ENCODE measurements at regions not wholly inside any gene's neighbourhood (a gene's known extent, or its start where the extent isn't known, plus 50 kb on each side); places are given as distances from the start of the nearest gene placed in this dataset.

DNA sequence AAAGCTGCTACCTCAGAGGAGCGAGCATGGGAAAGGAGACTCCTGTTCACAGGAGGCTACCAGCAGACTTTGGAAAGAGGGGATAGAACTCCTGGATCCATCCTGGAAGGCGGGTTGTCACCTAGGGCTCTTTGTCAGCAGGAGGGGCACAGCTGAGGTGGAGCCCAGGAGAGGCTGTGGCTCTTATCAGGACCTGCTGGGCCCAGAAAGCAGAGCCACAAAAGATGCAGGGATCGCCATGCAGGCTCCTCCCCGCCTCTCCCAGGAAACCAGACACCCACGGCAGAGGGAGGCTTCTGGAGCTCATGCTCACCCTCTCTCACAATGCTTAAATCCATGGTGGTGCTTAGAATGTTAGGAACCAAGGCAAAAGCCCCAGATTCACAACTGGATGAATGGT, 994.2 kb downstream of the UQCRFS1 start:
- DNase-seq (ENCODE audit: low spot score): no peak

DNA sequence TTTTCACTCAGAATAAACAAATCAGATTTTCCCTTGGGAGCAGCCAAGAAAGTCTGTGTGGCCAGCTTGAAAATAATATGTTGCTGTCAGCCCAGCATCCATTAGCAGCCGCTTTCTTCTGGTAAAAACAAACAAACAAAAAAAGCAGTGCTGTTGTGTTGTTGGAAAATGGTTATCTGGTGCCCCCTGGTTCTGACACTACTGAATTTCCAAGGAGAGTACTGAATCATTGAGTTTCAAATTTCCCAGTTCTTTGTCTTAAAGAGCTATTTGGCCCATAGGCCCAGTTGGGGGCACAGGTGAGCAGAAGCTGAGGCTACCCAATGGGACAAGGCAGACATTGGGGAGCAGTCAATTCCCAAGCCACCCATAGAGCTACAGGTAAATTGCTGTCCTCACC, 995.9 kb downstream of the UQCRFS1 start:
- no peak for DNase-seq (ENCODE audit: low spot score)

DNA sequence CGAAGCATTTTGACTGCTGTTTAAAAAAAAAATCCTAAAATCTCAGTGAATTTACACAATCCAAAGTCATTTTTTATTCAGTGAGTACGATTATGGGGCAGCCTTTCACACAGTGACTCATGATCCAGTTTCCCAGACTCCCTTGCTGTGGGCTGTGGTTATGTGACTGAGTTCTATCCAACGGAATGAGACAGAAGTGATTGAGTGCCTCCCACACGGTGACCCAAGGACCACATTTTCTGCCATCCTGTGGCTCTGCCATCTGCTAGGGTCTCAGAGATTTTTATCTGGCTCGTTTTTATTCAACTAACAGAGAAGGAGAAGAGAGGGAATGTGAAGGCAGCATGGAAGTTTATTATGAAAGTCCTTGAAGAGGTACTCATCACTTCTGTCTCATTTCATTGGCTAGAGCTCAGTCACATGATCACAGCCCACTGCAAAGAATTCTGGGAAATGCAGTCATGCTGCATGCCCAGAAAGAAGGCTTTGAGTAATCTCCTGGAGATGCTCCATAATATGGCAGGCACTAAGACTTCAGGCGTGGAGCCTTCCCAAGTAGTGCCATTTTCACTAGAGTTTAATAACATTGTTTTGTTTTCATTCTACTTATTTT, 999.4 kb downstream of the UQCRFS1 start:
- DNase-seq (ENCODE audit: low spot score): no peak

DNA sequence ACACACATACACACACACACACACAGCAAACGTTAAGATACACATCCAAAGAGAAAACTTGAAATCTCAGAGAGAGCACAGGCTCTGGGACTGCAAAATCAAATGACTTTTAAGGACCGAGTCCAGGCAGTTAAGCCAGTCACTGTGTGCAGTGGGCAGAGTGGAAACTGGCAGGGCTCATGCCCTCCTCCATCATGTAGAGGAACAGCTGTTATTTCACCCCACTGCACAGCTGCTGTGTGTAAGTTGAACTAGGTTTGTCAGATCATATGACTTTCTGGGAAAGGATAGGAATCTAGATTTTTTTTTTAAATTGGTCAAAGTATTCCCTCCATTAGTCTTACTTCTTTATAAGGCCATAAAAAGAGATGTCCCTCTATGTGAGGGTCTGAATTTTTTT, 1002.1 kb downstream of the UQCRFS1 start:
- DNase-seq (ENCODE audit: low spot score): no peak

DNA sequence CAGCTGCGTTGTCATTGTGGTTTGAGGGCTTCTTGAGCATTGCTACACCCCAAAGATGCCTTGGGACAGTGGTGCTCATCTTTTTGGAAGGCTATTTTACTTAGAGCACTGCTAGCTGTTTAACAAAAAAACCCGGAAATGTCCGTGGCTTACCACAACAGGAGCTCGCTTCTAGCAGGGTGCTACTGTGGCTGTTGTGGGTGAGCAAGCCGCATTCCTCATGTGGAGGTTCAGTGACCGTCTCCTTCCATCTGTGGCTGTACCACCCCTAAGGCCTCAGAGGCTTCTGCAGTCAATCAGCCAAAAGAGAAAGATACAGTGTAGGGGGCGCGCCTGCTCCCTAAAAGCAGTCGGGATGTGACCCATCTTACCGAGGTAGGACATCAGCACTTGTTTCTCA, 1004.2 kb downstream of the UQCRFS1 start:
- DNase-seq (ENCODE audit: low spot score): no peak

DNA sequence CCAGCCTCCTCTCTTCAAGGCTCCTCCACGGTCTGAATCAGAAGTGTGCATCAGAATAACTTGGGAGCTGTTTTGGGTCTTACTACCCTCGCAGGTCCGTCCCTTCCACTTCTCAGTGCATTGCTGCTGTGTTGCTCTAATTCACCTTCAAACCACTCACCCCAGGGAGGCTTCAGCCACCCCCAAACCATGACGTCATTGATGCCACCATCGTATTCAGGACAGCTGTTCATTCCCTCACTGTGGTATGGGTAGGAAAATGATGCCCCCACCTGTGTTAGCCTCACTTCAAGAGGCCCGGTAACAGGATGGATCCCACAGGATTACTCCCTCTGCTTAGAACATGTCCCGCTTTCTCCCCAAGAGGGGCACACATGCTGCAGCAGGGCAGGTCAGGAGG, 1005.7 kb downstream of the UQCRFS1 start:
- no peak for DNase-seq (ENCODE audit: low spot score)

DNA sequence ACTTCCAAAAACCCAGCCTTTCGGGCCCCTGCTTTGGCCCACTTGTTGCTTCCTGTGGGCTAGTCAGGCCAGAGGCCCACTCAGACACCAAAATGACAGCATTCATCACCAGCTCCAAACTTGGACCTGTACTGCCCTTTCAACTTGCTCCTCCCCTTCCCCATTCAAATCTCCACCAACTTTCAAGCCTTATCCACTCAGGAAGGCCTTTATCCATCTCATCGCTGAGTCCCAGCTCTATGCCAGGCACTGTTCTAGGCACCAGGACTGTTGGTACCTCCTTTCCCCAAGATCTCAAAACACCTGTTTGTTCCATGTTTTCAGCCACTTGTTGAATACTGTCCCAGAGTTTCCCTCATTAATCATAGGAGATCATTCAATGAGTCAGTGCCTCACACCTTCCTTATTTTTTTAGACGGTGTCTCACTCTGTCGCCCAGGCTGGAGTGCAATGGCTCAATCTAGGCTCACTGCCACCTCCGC, 1011.4 kb downstream of the UQCRFS1 start:
- DNase-seq (ENCODE audit: low spot score): no peak

DNA sequence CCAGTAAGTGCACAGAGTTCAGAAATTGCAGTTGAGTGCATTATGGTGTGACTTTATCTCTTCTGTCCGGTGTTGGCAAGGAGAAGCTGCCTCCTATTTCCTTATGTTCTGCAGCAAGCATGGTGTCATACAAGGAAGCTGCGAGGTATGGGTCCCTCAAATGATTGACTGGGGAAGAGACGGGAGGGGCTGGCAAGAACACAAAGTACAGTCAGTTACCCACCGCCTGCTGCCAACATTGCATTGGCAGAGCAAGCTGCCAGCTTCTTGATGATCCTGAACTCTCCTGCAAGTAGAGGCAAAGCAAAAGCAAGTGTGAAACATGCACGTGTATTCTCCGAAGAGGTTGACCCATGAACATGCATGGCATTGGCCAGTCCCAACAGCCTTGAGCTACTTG, 1013.6 kb downstream of the UQCRFS1 start:
- no peak for DNase-seq (ENCODE audit: low spot score)

DNA sequence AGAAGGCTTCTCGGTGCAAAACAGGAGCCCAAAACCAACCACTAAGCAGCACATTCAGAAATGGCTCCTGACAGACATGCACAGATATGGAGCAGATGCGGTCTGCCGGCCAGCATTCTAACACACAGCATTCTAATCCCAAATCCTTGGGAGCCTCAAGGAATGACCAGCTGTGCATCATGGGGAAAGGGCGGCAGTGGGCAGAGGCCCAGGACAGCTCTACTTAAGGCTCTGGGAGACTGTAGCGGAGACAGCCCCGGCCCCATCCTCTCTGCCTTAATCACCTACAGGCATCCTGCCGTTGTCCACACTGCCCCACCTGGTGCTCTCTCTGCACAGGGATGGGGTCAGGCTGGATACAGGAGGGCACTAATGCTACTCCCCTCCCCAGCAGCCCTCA, 1016.0 kb downstream of the UQCRFS1 start:
- DNase-seq (ENCODE audit: low spot score): no peak

DNA sequence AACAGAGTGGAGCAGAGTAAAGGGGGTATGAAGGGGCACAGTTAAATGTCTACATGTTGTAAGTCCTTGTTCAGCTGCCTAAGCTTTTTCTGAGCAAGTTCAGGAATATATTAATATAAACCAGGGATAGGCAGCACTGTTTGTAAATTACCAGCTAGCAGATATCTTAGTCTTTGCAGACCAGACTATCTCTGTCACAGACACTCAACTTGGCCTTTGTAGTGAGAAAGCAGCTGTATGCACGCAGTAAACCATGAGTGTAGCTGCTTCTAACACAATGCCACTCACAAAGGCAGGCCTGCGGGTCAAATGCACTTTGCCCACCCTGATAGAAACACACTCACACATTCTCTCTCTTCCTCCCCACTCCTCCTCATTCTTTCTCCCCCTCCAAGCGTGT, 1016.9 kb downstream of the UQCRFS1 start:
- DNase-seq (ENCODE audit: low spot score): no peak

DNA sequence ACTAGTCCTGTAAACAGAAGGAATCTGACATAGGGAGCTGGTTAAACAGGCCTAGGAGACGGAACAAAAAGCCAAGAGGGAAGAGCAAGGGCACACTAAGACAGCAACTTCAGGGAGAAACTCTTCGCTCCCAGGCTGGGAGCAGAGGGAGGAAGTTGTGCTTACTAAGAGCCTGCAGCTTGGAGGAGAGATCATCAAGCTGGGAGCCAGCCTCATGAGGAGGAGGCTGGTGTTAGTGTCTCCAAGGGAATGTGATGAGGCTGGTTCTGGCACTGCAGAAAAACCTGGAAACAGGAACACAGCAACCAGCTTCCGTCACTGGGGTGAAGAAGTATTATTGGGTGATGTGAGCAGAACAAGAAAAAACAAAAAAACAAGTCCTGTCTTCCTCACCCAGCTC, 1027.3 kb downstream of the UQCRFS1 start:
- DNase-seq (ENCODE audit: low spot score): no peak

DNA sequence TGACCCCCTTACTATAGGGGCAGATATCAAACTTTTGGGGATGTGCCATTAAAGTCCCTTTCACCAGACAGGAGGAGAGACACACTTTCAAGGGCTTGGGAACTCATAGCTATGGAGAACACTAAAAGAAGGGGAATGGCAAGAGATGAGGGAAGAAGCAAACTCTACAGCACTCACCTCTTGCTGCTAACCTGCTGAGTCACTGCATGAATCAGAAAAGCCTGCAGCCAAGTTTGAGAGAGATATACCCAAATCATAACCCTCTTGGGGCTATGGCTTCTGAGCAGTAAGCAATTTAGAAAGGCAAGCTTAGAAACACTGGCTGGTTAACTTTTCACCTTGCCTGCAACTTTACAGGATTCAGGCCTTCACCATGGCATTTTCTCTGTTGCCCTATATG, 1028.0 kb downstream of the UQCRFS1 start:
- DNase-seq (ENCODE audit: low spot score): no peak

DNA sequence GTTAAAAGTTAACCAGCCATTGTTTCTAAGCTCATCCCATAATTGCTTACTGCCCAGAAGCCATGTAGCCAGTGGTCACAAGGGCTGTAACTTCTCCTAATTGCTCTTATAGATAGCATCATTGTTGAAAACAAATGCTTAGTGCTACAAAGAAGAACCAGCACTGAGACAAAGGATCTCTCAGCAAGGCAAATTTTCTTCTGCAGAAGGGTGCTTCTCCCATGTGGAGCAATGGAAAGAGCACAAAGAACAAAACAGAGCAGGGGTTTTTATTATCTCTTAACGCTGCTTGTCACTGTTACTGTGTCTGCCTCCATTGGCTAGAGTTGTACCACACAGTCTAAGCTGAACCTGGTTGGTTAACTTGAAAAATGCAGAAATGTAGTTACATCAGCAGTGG, 1036.8 kb downstream of the UQCRFS1 start:
- no peak for DNase-seq (ENCODE audit: low spot score)

DNA sequence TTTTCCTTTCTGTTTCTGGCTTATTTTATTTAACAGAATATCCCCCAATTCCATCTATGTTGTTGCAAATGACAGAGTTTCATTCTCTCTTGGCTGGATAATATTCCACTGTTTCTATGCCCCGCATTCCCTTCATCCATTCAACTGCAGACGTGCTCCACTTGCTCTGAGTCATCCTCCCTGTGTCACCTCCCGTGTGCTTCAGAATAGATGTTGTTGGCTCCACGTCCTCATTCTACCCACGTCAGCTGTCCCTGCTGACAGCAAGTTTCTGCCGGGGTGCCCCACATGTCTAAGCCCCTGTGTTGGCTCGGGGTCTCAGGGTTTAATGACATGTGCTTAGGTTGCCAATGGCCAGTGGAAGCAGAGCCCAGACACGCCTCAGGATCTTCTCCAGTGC, 1041.0 kb downstream of the UQCRFS1 start:
- no peak for DNase-seq (ENCODE audit: low spot score)

DNA sequence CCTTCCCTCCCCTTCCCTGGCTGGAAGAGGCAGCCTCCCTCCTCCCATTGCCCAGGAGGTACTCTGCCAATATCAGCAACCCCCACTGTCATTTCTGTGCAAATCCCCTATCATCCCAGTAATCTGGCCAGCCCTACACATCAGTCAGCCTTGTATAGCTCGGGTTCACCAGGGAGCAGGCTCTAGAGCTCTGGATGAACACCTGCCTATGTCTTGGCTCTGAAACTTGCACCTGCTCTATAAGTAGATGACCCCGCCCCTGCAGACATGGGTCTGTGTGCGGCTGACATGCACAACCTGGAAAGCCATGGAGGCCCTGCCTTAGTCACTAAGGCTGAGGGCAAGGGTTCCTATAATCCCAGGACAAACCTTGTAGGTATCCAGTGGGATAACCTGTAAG, 1042.9 kb downstream of the UQCRFS1 start:
- no peak for DNase-seq (ENCODE audit: low spot score)

DNA sequence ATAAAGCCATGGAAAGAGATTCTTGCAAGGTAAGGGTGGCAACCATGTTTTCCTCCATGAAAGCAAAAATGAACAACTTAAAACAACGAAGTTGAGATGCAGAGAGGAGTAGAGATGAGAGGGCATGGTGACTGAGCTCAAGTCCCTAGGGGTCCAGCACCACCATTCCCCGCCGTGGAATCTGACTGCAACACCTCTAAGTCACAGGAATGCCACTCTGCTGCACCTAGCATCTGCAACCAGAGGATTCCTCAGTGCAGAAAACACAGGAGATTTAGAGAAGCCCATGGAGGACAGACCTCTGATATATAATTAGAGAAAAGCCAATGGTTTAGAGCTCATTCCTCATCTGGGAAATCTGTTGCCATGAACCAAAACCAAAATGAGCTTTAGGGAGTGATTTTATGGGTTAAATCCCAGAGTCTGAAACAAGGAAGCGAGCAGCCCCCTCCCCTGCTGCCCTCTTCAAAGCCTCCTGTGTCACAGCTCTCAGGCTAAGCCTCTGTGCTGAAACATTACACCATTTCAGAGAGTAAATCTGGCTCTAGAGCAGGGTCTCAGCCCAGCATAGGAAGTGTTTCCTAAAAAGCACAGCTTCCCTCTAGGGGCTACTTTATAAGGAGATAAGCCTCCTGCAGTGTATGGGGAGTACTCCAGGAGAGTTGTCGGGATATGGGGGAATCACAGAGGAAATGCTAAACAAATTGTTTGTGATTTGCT, 1043.6 kb downstream of the UQCRFS1 start:
- DNase-seq (ENCODE audit: low spot score): no peak

DNA sequence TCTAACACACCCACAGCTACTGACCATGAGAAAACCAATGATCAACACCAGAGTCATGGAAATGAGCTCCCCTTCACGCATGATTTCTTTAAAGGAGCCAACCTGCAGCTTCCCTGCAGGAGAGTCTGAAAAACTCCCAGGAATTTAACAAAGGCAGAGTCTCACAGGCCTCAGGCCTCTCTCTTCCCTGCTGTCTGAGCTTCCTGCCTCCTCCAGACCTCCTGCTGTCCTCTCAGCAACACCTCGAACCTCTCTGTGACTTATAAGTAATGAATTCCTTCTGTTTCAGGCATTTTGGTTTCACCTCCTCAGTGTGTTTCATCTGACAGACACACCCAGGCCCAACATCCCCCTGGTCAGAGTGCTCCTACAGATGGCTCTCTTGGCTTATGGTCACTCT, 1044.4 kb downstream of the UQCRFS1 start:
- DNase-seq (ENCODE audit: low spot score): no peak

DNA sequence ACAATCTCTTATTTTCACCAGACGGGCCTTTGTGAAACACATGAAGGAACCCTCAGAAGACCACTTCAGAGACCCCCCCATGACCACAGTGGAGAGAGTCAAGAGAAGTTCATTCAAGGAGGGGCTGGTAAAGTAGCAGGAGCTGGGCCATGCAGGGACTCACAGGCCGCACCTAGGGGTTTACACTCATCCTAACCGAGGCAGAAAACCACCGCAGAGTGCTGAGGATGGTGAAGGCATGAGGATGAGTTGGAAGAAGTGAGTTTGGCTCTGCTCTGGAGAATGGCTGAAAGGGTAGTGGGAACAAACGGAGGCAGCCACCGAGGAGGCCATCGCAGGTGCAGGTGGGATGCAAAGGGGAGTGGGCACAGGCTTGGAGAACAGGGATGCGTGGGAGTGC, 1046.9 kb downstream of the UQCRFS1 start:
- DNase-seq (ENCODE audit: low spot score): no peak

DNA sequence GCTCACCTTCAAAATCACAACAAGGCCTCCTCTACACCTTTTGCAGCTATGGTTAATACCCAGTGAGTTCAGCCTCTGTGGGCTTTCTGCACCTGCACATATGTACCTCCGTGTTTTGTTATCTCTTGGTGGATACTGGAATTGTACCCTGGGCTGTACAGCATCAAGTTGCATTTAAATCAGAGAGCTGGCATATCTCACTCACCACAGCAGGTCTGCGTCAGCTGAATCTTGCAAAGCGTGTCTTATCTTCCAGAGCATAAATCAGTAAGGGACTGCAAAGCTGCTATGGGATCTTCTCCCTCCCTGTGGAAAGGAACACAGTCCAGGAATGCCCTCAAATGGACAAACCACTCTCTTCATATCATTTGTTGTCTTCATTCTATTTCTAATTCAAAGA, 1048.7 kb downstream of the UQCRFS1 start:
- DNase-seq (ENCODE audit: low spot score): no peak

DNA sequence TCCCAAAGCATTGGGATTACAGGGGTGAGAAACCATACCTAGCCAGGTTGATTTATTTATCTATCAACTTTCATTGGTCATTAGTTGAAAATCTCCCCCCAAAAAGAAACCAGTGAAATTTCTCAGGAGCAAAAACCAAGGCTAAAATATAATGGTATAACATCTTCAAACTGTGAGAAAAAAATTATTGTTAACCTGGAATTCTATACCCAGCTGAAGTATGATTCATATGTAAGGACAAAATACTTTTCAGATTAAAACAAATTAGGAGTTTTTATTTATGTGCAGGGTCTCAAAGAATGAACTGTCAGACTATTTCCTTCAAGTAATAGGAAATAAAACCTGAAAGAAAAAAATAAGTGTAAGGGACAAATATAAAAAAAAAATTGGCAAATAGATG, 1053.9 kb downstream of the UQCRFS1 start:
- no peak for DNase-seq (ENCODE audit: low spot score)

DNA sequence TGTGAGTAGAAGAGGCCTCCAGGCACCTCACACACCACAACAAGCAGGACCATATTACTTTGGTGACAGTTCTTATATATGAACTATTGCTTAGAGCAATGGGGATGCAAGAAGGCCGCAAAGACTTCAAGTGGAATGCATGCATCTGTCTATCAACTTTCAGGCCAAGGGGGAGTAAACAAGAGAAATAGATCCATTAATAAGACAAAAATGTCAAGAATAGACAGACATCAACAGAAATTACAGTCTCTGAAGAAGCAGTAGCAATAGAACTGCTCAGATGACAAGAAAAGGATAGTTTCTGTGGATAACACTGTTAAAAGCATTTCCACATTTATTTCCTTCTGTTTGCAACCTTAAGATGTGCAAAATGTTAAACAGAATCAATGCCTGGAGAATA, 1057.7 kb downstream of the UQCRFS1 start:
- DNase-seq (ENCODE audit: low spot score): no peak

DNA sequence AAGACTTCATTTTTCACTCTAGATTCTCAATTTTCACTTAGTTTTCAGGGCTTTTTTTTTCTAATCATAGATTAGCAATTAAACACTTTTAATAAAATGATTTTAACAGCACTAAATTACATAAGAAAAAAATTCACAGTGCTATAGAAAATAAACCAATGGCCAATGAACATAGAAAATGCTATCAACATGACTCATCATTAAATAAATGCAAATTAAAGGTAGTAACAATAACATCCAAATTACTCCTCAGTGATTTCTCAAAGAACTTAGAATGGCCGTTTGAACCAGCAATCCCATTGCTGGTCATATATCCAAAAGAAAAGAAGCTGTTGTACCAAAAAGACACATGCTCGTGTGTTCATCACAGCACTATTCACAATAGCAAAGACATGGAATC, 1058.9 kb downstream of the UQCRFS1 start:
- DNase-seq (ENCODE audit: low spot score): no peak

DNA sequence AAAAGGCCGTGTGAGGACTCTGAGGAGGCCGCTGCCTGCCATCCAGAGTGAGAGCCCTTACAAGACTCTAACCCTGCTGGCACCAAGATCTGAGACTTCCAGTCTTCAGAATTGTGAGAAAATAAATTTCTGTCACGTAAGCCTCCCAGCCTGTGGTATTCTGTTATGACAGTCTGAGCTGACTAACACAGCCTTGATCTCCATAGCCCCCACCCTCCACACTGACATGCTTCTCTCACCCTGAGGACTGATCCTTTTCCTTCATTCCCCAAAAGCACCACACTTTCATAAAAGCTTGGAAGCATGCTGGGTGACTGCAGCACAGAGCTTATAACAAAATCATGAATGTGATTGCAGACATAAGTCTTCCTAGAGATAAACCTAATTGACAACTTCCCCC, 1059.8 kb downstream of the UQCRFS1 start:
- no peak for DNase-seq (ENCODE audit: low spot score)

DNA sequence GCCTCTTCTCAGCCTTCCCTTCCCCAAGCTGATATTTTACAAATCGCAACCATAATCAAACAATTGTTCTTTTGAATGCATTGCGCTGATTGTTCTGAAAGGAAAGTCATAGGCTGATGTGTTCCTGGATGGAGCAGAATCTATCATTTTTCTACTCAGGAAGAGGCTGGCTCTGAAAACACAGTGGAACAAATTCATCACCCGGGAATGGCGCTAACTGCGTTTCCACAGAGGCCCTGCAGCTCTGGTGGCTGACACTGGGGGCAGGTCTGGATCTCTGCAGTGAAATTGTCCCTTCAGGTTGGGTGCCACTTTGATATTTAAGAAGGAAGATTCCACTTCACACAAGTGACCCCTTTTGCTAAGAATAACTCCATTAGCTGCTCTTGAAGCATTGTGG, 1060.8 kb downstream of the UQCRFS1 start:
- DNase-seq (ENCODE audit: low spot score): no peak
